ENCODE measurements at regions not wholly inside any gene's neighbourhood (a gene's known extent, or its start where the extent isn't known, plus 50 kb on each side); places are given as distances from the start of the nearest gene placed in this dataset.
A peak's percentile ranks its signal among the peaks of the same experiment; 100 is the strongest.

DNA sequence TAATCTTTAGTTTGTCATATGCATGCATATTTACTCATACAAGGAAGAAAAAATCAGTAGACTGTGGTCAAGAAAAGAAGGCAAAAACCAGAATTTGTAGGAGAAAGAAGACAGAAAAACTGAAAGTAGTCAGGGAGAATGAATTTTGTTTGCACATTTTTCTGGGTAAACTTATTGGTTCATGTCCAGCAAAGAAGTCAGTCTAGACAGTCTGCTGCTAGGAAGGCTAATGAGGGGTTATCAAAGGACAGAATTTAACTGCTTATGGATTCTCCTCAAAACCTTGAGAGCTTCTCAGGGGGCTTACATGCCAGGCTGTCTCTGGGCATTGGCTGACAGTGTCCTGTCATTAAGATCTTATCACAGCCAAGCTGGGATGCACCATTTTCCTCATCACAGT lies 293.9 kb downstream of the RPAP3 start:
- Mint-ChIP-seq H3K9me3 (ENCODE audit: unreplicated experiment) (peaks cover 7% of the 10 kb centered on the region), H3K27ac (ENCODE audit: unreplicated experiment) (no peak overlapping the region), H3K36me3 (ENCODE audit: unreplicated experiment) (no peaks in the 10 kb centered on the region), H3K4me1 (ENCODE audit: unreplicated experiment) (no peaks in the 10 kb centered on the region), H3K4me3 (ENCODE audit: unreplicated experiment) (no peak overlapping the region), H3K27me3 (ENCODE audit: unreplicated experiment) (peaks cover 60% of the 10 kb centered on the region)
- DNase-seq (ENCODE audit: extremely low spot score, unreplicated experiment): no peak
- TF ChIP-seq, protein P1, sequence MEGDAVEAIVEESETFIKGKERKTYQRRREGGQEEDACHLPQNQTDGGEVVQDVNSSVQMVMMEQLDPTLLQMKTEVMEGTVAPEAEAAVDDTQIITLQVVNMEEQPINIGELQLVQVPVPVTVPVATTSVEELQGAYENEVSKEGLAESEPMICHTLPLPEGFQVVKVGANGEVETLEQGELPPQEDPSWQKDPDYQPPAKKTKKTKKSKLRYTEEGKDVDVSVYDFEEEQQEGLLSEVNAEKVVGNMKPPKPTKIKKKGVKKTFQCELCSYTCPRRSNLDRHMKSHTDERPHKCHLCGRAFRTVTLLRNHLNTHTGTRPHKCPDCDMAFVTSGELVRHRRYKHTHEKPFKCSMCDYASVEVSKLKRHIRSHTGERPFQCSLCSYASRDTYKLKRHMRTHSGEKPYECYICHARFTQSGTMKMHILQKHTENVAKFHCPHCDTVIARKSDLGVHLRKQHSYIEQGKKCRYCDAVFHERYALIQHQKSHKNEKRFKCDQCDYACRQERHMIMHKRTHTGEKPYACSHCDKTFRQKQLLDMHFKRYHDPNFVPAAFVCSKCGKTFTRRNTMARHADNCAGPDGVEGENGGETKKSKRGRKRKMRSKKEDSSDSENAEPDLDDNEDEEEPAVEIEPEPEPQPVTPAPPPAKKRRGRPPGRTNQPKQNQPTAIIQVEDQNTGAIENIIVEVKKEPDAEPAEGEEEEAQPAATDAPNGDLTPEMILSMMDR (IDR thresholded peaks at IDR 0.05): no peak

GRCh38 chr12:47410862-47411261 lies 295.0 kb downstream of the RPAP3 start:
- TF ChIP-seq, protein P1 (IDR thresholded peaks at IDR 0.05): no peak
- no peaks in the 10 kb centered on the region for H3K36me3 Mint-ChIP-seq (ENCODE audit: unreplicated experiment)
- H3K4me1 Mint-ChIP-seq (ENCODE audit: unreplicated experiment): no peaks in the 10 kb centered on the region
- peaks cover 60% of the 10 kb centered on the region for H3K27me3 Mint-ChIP-seq (ENCODE audit: unreplicated experiment)
- no peak overlapping the region for H3K4me3 Mint-ChIP-seq (ENCODE audit: unreplicated experiment)
- DNase-seq (ENCODE audit: extremely low spot score, unreplicated experiment): no peak
- peaks cover under 1% of the 10 kb centered on the region for H3K9me3 Mint-ChIP-seq (ENCODE audit: unreplicated experiment)
- H3K27ac Mint-ChIP-seq (ENCODE audit: unreplicated experiment): no peak overlapping the region

- Mint-ChIP-seq H3K27me3 (ENCODE audit: unreplicated experiment) (peaks cover 60% of the 10 kb centered on the region), H3K9me3 (ENCODE audit: unreplicated experiment) (no peaks in the 10 kb centered on the region), H3K27ac (ENCODE audit: unreplicated experiment) (no peak overlapping the region), H3K4me3 (ENCODE audit: unreplicated experiment) (no peak overlapping the region), H3K4me1 (ENCODE audit: unreplicated experiment) (no peaks in the 10 kb centered on the region), H3K36me3 (ENCODE audit: unreplicated experiment) (no peaks in the 10 kb centered on the region)
- DNase-seq (ENCODE audit: extremely low spot score, unreplicated experiment): no peak
- TF ChIP-seq, protein P1 (IDR thresholded peaks at IDR 0.05): no peak
These were observed 295.4 kb downstream of the RPAP3 start for GRCh38 chr12:47410383-47410782.

DNA sequence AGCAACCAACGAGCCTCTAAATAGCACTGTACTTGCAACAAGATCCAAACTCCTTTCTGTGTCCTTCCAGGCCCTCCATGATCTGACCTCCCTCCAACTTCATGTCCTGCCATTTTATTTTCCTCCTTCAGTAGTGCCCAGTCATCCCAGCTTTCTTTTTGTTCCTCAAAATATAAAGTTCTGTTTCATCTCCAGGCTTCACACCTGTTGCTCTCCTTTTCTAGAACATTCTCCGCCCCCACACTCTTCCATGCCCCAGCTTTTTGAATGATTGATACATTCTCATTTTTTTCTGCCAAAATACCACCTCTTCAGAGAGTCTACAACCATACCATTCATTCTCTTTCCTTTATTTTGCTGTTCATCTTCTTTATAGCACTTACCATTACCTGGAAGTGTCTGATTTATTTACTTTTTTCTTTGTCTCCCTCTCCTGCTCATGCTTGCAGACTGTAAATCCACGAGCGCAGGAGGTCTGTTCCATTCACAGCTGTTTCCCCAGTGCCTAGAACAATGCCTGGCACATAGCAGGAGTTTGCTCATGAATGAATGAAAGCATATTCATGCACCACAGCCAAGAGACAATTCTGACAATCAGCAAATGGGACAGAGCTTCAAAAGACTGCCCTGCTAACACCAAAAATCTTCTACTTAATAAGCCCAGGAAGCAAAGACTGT lies 296.4 kb downstream of the RPAP3 start:
- Mint-ChIP-seq H3K27ac (ENCODE audit: unreplicated experiment) (no peak overlapping the region), H3K4me3 (ENCODE audit: unreplicated experiment) (no peak overlapping the region), H3K27me3 (ENCODE audit: unreplicated experiment) (peaks cover 55% of the 10 kb centered on the region), H3K4me1 (ENCODE audit: unreplicated experiment) (no peaks in the 10 kb centered on the region), H3K9me3 (ENCODE audit: unreplicated experiment) (no peaks in the 10 kb centered on the region), H3K36me3 (ENCODE audit: unreplicated experiment) (no peaks in the 10 kb centered on the region)
- TF ChIP-seq, protein P1 (IDR thresholded peaks at IDR 0.05): no peak
- no peak for DNase-seq (ENCODE audit: extremely low spot score, unreplicated experiment)

- H3K27ac Mint-ChIP-seq (ENCODE audit: unreplicated experiment): no peak overlapping the region
- H3K4me1 Mint-ChIP-seq (ENCODE audit: unreplicated experiment): no peaks in the 10 kb centered on the region
- DNase-seq (ENCODE audit: extremely low spot score, unreplicated experiment): no peak
- no peaks in the 10 kb centered on the region for H3K9me3 Mint-ChIP-seq (ENCODE audit: unreplicated experiment)
- H3K36me3 Mint-ChIP-seq (ENCODE audit: unreplicated experiment): no peaks in the 10 kb centered on the region
- H3K27me3 Mint-ChIP-seq (ENCODE audit: unreplicated experiment): peaks cover 49% of the 10 kb centered on the region
- TF ChIP-seq, protein P1 (IDR thresholded peaks at IDR 0.05): peak; percentile 23
- H3K4me3 Mint-ChIP-seq (ENCODE audit: unreplicated experiment): no peak overlapping the region
These were observed 297.5 kb downstream of the RPAP3 start for GRCh38 chr12:47408171-47408871.
